MG63 (cell line): ENCODE measurements at regions not wholly inside any gene's neighbourhood (a gene's known extent, or its start where the extent isn't known, plus 50 kb on each side); places are given as distances from the start of the nearest gene placed in this dataset.
"Not testable (repeated sequence)": the region's sequence is repeated elsewhere in the genome, so short reads cannot be mapped to it uniquely, and the experiment has no call there.

ENCODE experiments used
- DNase-seq: peaks from one replicate; pipeline ENCODE4 v3.0.0-alpha.2; 2020
- H3K27me3 ChIP-seq: fragments of 250-450 bp; sonication (Bioruptor Pico); 2 replicates; pipeline ENCODE4 v1.5.1; 2020; ENCODE audit warnings: mild to moderate bottlenecking, moderate library complexity
- H3K36me3 ChIP-seq: fragments of 250-450 bp; sonication (Bioruptor Pico); 2 replicates; pipeline ENCODE4 v1.5.1; 2020; ENCODE audit warnings: mild to moderate bottlenecking, moderate library complexity
- H3K4me3 ChIP-seq: fragments of 250-450 bp; sonication (Bioruptor Pico); 2 replicates; pipeline ENCODE4 v1.5.1; 2020; ENCODE audit warnings: mild to moderate bottlenecking, moderate library complexity
- H3K9me3 ChIP-seq: fragments of 250-450 bp; sonication (Bioruptor Pico); 2 replicates; pipeline ENCODE4 v1.5.1; 2020; ENCODE audit warnings: mild to moderate bottlenecking, moderate library complexity

- Histone ChIP-seq H3K27me3 (no peaks in the 10 kb centered on the region), H3K9me3 (no peaks in the 10 kb centered on the region), H3K4me3 (no peak overlapping the region), H3K36me3 (no peaks in the 10 kb centered on the region)
- no peak for DNase-seq
Observed at GRCh38 chr18:76610933-76611749, 116.1 kb upstream of the ZNF516 start.

DNA sequence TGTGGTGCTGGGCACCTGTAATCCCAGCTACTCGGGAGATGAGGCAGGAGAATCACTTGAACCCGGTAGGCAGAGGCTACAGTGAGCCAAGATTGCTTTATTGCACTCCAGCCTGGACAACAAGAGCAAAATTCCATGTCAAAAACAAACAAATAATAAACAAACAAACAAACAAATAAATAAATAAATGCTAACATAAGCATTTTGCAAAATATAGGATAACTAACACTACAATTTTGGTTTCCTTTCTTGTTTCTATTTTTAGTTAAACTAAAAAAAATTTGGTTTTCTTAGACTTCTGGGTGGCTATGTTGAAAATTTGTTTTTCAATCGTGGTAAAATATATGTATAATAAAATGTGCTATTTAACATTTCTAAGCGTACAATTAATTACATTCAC lies 115.0 kb upstream of the ZNF516 start:
- no peak for DNase-seq
- H3K36me3 ChIP-seq: no peaks in the 10 kb centered on the region
- H3K9me3 ChIP-seq: no peaks in the 10 kb centered on the region
- H3K4me3 ChIP-seq: no peak overlapping the region
- H3K27me3 ChIP-seq: no peaks in the 10 kb centered on the region

DNA sequence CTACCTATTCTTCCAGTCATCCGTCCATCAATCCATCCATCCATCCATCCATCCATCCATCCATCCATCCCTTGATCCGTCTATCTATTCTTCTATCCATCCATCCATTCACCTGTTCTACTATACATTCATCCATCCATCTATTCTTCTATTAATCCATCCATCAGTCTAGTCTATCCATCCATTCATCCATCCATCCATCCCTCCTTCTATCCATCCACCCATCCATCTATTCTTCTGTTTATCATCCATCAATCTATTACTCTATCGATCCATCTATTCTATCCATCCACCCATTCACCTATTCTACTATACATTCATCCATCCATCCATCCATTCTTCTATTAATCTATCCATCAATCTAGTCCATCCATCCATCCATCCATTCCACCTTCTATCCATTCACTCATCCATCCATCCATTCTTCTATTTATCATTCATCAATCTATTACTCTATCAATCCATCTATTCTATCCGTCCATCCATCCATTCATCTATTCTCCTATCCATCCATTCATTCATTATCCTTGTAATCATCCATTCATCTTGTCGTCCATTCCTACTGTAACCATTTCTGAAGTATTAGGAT lies 110.4 kb upstream of the ZNF516 start:
- no peak overlapping the region for H3K4me3 ChIP-seq

DNA sequence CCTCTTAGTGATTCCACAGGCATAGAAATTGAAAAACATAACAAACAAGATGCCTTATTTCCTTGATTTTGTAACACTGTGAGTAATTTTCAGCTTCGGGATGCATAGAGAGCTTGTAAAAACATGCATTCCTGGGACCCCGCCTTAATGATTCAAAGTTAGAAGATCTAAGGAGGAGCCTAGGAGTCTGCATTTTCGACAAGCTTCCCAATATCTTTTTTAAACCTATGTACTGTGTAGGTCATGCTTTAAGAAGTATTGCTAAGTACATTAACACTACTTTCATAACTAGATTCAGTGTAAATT lies 109.8 kb upstream of the ZNF516 start:
- no peaks in the 10 kb centered on the region for H3K27me3 ChIP-seq
- no peaks in the 10 kb centered on the region for H3K36me3 ChIP-seq
- no peak overlapping the region for H3K4me3 ChIP-seq
- no peaks in the 10 kb centered on the region for H3K9me3 ChIP-seq
- no peak for DNase-seq

More for the DNA sequence above, 110.4 kb upstream of the ZNF516 start:
- Histone ChIP-seq H3K9me3 (no peaks in the 10 kb centered on the region), H3K27me3 (no peaks in the 10 kb centered on the region), H3K36me3 (no peaks in the 10 kb centered on the region)
- DNase-seq: no peak

- Histone ChIP-seq H3K4me3 (no peak overlapping the region), H3K27me3 (no peaks in the 10 kb centered on the region), H3K36me3 (no peaks in the 10 kb centered on the region), H3K9me3 (no peaks in the 10 kb centered on the region)
- no peak for DNase-seq
Observed at GRCh38 chr18:76604108-76604934, 109.3 kb upstream of the ZNF516 start.

DNA sequence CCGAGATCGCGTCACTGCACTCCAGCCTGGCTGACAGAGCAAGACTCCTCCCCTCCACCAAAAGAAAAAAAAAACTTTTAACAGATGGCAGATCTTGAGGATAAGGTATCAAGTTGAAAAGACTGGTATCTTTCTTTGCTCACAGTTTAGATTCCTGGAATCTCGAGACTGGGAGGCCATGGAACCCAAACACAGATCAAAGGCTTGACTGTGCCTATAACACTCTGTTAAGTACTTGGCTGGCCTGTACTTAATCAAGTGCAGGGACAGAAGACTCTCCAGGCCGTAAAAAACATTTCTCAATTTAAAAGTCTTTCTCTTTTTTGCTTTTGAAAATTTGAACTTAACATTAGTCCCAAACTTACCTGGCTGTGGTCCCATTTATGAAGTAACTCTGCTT lies 107.1 kb upstream of the ZNF516 start:
- H3K4me3 ChIP-seq: no peak overlapping the region
- DNase-seq: no peak
- no peaks in the 10 kb centered on the region for H3K36me3 ChIP-seq
- no peaks in the 10 kb centered on the region for H3K9me3 ChIP-seq
- H3K27me3 ChIP-seq: no peaks in the 10 kb centered on the region

DNA sequence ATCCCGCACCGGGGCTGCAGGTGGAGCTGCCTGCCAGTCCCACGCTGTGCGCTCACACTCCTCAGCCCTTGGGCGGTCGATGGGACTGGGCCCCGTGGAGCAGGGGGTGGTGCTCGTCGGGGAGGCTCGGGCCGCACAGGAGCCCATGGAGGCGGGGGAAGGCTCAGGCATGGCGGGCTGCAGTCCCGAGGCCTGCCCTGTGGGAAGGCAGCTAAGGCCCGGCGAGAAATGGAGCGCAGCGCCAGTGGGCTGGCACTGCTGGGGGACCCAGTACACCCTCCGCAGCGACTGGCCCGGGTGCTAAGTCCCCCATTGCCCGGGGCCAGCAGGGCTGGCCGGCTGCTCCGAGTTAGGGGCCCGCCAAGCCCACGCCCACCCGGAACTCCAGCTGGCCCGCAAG lies 105.0 kb upstream of the ZNF516 start:
- H3K9me3 ChIP-seq, H3K27me3 ChIP-seq, H3K4me3 ChIP-seq, H3K36me3 ChIP-seq, DNase-seq: not testable (repeated sequence)

DNA sequence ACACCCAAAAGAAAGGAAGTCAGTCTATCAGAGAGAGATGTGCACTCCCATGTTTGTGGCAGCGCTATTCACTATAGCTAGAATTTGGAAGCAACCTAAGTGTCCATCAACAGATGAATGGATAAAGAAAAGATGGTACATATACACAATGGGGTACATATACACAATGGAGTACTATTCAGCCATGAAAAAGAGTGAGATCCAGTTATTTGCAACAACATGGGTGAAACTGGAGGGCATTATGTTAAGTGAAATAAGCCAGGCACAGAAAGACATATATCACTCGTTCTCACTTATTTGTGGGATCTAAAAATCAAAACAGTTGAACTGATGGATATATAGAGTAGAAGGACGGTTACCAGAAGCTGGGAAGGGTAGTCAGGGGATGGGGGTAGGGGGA lies 99.9 kb upstream of the ZNF516 start:
- no peak for DNase-seq
- Histone ChIP-seq H3K27me3 (0 out of 2 replicates have a peak, but pooled peaks cover 2% of the 10 kb centered on the region), H3K4me3 (no peak overlapping the region), H3K36me3 (no peaks in the 10 kb centered on the region), H3K9me3 (no peaks in the 10 kb centered on the region)

GRCh38 chr18:76593843-76594242 lies 98.8 kb upstream of the ZNF516 start:
- no peaks in the 10 kb centered on the region for H3K36me3 ChIP-seq
- no peaks in the 10 kb centered on the region for H3K9me3 ChIP-seq
- DNase-seq: no peak
- 0 out of 2 replicates have a peak, but pooled peaks cover 2% of the 10 kb centered on the region for H3K27me3 ChIP-seq
- no peak overlapping the region for H3K4me3 ChIP-seq

- Histone ChIP-seq H3K9me3 (no peaks in the 10 kb centered on the region), H3K4me3 (no peak overlapping the region)
- DNase-seq: no peak
Observed at GRCh38 chr18:76592981-76593381, 97.9 kb upstream of the ZNF516 start.

GRCh38 chr18:76592096-76592495 lies 97.1 kb upstream of the ZNF516 start:
- H3K9me3 ChIP-seq: no peaks in the 10 kb centered on the region
- H3K27me3 ChIP-seq: 0 out of 2 replicates have a peak, but pooled peaks cover 2% of the 10 kb centered on the region
- DNase-seq: no peak
- H3K4me3 ChIP-seq: no peak overlapping the region
- H3K36me3 ChIP-seq: no peaks in the 10 kb centered on the region

More at GRCh38 chr18:76592981-76593381, 97.9 kb upstream of the ZNF516 start:
- Histone ChIP-seq H3K36me3 (no peaks in the 10 kb centered on the region), H3K27me3 (0 out of 2 replicates have a peak, but pooled peaks cover 2% of the 10 kb centered on the region)

DNA sequence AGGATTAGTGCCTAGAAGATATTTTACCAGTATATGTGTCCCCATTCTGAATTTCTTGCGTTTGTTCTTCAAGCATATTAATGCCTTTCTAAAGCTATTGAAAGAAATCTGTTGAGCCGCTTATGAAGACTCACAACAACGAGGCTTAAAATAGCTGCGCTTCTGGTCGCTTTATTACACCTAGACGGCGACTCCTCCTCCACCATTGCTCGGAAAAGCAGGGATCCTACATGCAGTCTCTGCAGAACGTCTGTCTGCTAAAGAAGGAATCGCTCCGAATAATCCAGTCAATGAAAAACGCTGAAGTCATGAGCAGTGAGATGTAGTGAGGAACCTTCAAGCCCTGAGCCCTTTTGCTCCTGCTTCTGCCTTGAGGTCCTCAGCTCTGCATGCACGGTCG lies 94.8 kb upstream of the ZNF516 start:
- no peaks in the 10 kb centered on the region for H3K9me3 ChIP-seq
- H3K27me3 ChIP-seq: 0 out of 2 replicates have a peak, but pooled peaks cover 2% of the 10 kb centered on the region
- DNase-seq: no peak
- no peaks in the 10 kb centered on the region for H3K36me3 ChIP-seq
- H3K4me3 ChIP-seq: no peak overlapping the region

GRCh38 chr18:76589316-76589715 lies 94.3 kb upstream of the ZNF516 start:
- DNase-seq: no peak
- Histone ChIP-seq H3K4me3 (no peak overlapping the region), H3K9me3 (no peaks in the 10 kb centered on the region), H3K27me3 (0 out of 2 replicates have a peak, but pooled peaks cover 2% of the 10 kb centered on the region), H3K36me3 (no peaks in the 10 kb centered on the region)

GRCh38 chr18:76588601-76589226 lies 93.7 kb upstream of the ZNF516 start:
- no peak for DNase-seq
- H3K9me3 ChIP-seq: no peaks in the 10 kb centered on the region
- H3K36me3 ChIP-seq: no peaks in the 10 kb centered on the region
- no peak overlapping the region for H3K4me3 ChIP-seq
- H3K27me3 ChIP-seq: 0 out of 2 replicates have a peak, but pooled peaks cover 2% of the 10 kb centered on the region

DNA sequence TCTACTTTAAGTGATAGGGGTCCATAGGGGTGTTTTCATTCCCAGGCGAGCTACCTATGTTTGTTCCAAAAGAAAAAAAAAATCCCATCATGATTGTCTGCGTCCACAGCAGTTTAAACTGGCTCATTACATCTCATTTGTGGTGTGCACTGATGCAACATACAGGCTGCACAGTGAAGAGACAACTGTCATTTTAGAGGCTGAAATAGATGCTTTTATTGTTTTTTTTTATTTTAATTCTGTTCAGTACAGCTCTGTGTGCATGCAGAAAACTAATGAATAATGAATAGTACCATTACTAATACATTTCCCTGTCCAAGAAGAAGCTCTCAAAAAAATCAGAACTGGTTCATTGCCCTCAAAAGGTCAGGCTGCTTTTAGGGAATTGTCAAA lies 92.8 kb upstream of the ZNF516 start:
- no peak overlapping the region for H3K4me3 ChIP-seq
- no peaks in the 10 kb centered on the region for H3K36me3 ChIP-seq
- H3K9me3 ChIP-seq: no peaks in the 10 kb centered on the region
- 0 out of 2 replicates have a peak, but pooled peaks cover 2% of the 10 kb centered on the region for H3K27me3 ChIP-seq
- no peak for DNase-seq

GRCh38 chr18:76587147-76587878 lies 92.3 kb upstream of the ZNF516 start:
- H3K27me3 ChIP-seq: 0 out of 2 replicates have a peak, but pooled peaks cover 2% of the 10 kb centered on the region
- no peaks in the 10 kb centered on the region for H3K9me3 ChIP-seq
- H3K36me3 ChIP-seq: no peaks in the 10 kb centered on the region
- H3K4me3 ChIP-seq: no peak overlapping the region
- no peak for DNase-seq
